RWPE1 (cell line): ENCODE measurements at regions not wholly inside any gene's neighbourhood (a gene's known extent, or its start where the extent isn't known, plus 50 kb on each side); places are given as distances from the start of the nearest gene placed in this dataset.

Source experiments
- CTCF ChIA-PET: fragments of 350-600 bp; sonication (Branson Sonifier 250); formaldehyde crosslinking; extraction: SDS; loops from one replicate; lab custom pipeline; 2021; lab: Yijun Ruan, JAX
- POLR2A ChIA-PET: fragments of 400-600 bp; formaldehyde crosslinking; extraction: SDS; loops from one replicate; lab custom pipeline; 2020; ENCODE audit warnings: antibody characterized with exemption; ENCODE audit not compliant: low non-redundant PET; lab: Yijun Ruan, JAX
- DNase-seq: peaks from one replicate; pipeline ENCODE4 v3.0.0; 2012; ENCODE audit warnings: low spot score
- H3K27ac ChIP-seq: fragments of 450-650 bp; 2 replicates; pipeline ENCODE4 v1.5.1; 2017
- TF ChIP-seq, protein P1 (sequence below): fragments of 450-650 bp; conservative IDR thresholded peaks from 2 replicates; pipeline ENCODE4 v1.5.1; 2017; ENCODE audit warnings: low read depth, mild to moderate bottlenecking

DNA sequence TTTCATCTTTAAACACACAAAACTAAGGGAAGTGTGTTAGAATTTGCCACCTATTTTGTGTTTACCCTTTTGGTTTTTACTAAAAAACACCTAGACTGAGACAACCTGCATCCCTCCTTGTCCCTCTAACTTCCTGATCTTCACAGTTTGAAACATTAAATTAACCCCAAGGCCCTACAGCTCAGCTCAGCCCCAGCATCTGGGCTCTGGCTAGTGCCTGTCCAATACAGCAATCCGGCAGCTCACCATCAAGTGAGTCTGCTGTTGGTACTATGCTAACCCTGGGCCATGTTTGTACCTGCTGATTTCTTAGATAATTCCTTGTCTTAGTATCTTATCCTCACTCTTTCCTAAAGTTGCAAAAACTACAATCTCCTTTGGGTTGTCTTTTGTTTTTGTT, 162.4 kb downstream of the DSEL start:
- ChIA-PET POLR2A (no interaction called here), CTCF (no interaction called here)
- H3K27ac ChIP-seq = no peak overlapping the region
- TF ChIP-seq, protein P1, sequence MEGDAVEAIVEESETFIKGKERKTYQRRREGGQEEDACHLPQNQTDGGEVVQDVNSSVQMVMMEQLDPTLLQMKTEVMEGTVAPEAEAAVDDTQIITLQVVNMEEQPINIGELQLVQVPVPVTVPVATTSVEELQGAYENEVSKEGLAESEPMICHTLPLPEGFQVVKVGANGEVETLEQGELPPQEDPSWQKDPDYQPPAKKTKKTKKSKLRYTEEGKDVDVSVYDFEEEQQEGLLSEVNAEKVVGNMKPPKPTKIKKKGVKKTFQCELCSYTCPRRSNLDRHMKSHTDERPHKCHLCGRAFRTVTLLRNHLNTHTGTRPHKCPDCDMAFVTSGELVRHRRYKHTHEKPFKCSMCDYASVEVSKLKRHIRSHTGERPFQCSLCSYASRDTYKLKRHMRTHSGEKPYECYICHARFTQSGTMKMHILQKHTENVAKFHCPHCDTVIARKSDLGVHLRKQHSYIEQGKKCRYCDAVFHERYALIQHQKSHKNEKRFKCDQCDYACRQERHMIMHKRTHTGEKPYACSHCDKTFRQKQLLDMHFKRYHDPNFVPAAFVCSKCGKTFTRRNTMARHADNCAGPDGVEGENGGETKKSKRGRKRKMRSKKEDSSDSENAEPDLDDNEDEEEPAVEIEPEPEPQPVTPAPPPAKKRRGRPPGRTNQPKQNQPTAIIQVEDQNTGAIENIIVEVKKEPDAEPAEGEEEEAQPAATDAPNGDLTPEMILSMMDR = no peak
- no peak for DNase-seq

DNA sequence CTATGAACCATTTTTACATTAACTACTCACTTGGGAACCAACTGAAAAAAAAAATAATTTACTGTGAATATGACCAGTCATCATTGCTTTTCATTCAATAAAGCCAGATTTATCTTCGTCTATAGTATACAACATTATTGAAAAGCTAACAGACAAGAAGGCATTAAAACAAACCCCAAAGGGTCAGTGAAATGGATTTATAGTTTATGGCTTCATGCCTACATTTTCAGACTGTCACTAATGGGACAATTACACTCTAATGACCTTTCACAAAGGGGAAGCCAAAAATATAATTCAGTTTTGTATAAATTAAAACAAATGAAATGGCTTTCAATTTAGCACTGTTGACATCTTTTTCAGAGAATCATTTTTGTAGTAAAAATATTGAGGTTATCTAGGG, 169.1 kb downstream of the DSEL start:
- TF ChIP-seq, protein P1 = no peak
- CTCF ChIA-PET = no interaction called here
- POLR2A ChIA-PET = no interaction called here

GRCh38 chr18:67342159-67342558, 174.4 kb downstream of the DSEL start:
- POLR2A ChIA-PET = no interaction called here
- no peak overlapping the region for H3K27ac ChIP-seq
- TF ChIP-seq, protein P1 = no peak
- no peak for DNase-seq
- CTCF ChIA-PET = no interaction called here

More for the DNA sequence above, 169.1 kb downstream of the DSEL start:
- H3K27ac ChIP-seq = no peak overlapping the region
- no peak for DNase-seq

DNA sequence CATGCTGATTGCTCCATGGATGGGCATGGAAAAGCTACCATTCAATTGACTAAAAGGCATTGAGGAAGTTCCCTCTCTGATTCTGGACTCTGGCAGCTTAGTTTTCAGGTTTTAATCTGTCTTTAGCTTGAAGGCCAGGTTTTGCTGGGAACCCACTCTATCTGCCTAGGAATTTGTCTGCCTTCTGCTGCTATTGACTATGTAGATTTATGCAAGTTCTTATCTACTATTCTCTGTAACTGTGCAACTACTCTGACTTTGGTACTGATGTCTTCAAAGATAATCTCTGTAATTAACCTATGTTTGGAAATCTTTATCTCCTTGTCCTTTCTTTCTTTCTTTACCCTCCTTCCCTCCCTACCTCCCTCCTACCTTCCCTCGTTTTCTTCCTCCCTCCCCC, 178.8 kb downstream of the DSEL start:
- no peak for DNase-seq
- POLR2A ChIA-PET = no interaction called here
- CTCF ChIA-PET = no interaction called here
- H3K27ac ChIP-seq = no peak overlapping the region
- TF ChIP-seq, protein P1 = no peak

DNA sequence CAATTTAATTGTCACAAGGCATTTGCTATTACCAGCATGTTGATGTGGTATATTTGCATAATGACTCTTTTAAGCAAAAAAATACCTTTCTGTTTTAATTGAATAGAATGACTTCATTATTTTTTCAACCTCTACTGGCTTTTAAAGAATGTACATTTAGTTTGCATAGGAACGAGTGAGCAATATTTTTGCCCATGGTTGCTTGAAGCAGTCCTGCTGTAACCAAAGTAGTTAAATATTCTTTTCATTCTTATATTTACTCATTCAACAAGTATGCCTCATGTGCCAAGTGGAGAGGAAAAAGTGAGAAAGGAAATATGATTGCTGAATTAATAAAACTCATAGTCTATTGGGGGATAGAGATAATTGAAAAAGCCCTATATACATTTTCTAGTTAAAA, 184.7 kb downstream of the DSEL start:
- ChIA-PET POLR2A (no interaction called here), CTCF (no interaction called here)

DNA sequence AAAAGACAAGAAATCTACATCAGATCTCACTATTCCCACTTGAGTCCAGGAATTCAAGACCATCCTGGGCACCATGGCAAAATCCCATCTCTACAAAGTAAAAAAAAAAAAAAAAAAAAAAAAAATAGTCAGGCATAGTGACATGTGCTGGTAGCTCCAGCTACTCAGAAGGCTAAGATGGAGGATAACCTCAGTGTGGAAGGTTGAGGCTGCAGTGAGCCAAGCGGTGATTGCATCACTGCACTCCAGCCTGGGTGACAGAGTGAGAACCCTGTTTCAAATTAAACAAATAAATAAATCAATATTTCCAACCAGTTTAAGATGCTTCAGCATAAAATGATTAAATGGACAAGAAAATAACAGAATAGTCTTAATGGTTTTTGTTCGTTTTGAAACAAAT, 197.4 kb downstream of the DSEL start:
- ChIA-PET POLR2A (no interaction called here), CTCF (no interaction called here)
- H3K27ac ChIP-seq = no peak overlapping the region
- TF ChIP-seq, protein P1 = no peak
- no peak for DNase-seq

More for the DNA sequence above, 184.7 kb downstream of the DSEL start:
- DNase-seq = no peak
- no peak overlapping the region for H3K27ac ChIP-seq
- TF ChIP-seq, protein P1 = no peak

DNA sequence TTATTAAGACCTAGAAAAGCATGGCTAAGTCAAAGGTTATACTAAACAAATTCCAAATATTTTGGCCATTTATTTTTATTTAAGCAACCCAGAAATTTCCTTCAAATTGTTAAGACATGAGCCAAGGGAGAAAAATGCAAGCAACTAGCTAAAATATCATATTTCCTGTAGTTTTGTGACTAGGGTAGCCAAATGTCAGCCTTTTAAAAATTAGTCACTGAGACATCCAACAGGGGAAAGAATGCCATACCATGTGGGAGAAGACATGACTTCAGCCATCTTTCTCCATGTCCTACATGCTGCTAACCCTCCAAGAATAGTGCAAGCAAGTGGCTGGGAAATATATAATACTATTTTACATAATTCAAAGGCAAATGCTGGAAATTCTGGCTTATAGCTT, 197.9 kb downstream of the DSEL start:
- TF ChIP-seq, protein P1 = no peak
- CTCF ChIA-PET = no interaction called here
- H3K27ac ChIP-seq = no peak overlapping the region
- POLR2A ChIA-PET = no interaction called here
- no peak for DNase-seq
